BJ (cell line): ENCODE measurements at regions not wholly inside any gene's neighbourhood (a gene's known extent, or its start where the extent isn't known, plus 50 kb on each side); places are given as distances from the start of the nearest gene placed in this dataset.

Experiments used
- CTCF ChIA-PET: fragments of 350-600 bp; formaldehyde crosslinking; extraction: SDS; loops from one replicate; lab custom pipeline; 2021; ENCODE audit warnings: antibody characterized with exemption, inconsistent platforms; lab: Yijun Ruan, JAX
- POLR2A ChIA-PET: fragments of 300-600 bp; sonication (Branson Sonifier 250); formaldehyde crosslinking; extraction: SDS; loops from one replicate; lab custom pipeline; 2021; ENCODE audit warnings: antibody characterized with exemption; lab: Charles Lee
- DNase-seq: peaks from one replicate; pipeline ENCODE4 v3.0.0-alpha.2; 2011; ENCODE audit warnings: low read depth
- H3K27me3 ChIP-seq: 2 replicates; pipeline ENCODE4 v1.6.0; 2011; ENCODE audit warnings: low read length; ENCODE audit not compliant: control insufficient read depth, insufficient read depth
- H3K36me3 ChIP-seq: 2 replicates; pipeline ENCODE4 v1.5.1; 2011; ENCODE audit warnings: low read length; ENCODE audit not compliant: control insufficient read depth, insufficient read depth
- H3K4me3 ChIP-seq: 2 replicates; pipeline ENCODE4 v1.5.1; 2011; ENCODE audit warnings: low read depth, mild to moderate bottlenecking, control low read depth, low read length
- CTCF ChIP-seq: IDR thresholded peaks from 2 replicates; pipeline ENCODE4 v1.5.1; 2011; ENCODE audit warnings: low read depth, mild to moderate bottlenecking, control low read depth, inconsistent platforms, low read length, moderate library complexity; ENCODE audit not compliant: insufficient read depth

GRCh38 chr20:6678101-6678500 lies 89.4 kb upstream of the BMP2 start:
- DNase-seq: no peak
- H3K27me3 ChIP-seq: no peaks in the 10 kb centered on the region
- no peak overlapping the region for H3K4me3 ChIP-seq
- TF ChIP-seq CTCF: no peak
- ChIA-PET POLR2A (no interaction called here), CTCF (interaction anchor here (1.3 kb wide), 1 partner anchor 23 kb away, joined by 3 read pairs; no protein-coding TSS in a partner anchor)
- H3K36me3 ChIP-seq: no peaks in the 10 kb centered on the region

GRCh38 chr20:6674831-6675230 lies 92.7 kb upstream of the BMP2 start:
- Histone ChIP-seq H3K36me3 (no peaks in the 10 kb centered on the region), H3K27me3 (no peaks in the 10 kb centered on the region; the same call in 1 of the 2 replicates), H3K4me3 (no peak overlapping the region)
- ChIA-PET CTCF (no interaction called here), POLR2A (no interaction called here)
- no peak for DNase-seq
- TF ChIP-seq CTCF: no peak

GRCh38 chr20:6673071-6673470 lies 94.4 kb upstream of the BMP2 start:
- CTCF ChIA-PET: no interaction called here
- TF ChIP-seq CTCF: no peak
- POLR2A ChIA-PET: no interaction called here
- Histone ChIP-seq H3K27me3 (no peaks in the 10 kb centered on the region; the same call in 1 of the 2 replicates), H3K4me3 (no peak overlapping the region), H3K36me3 (no peaks in the 10 kb centered on the region)
- DNase-seq: no peak

GRCh38 chr20:6671829-6672228 lies 95.7 kb upstream of the BMP2 start:
- no peaks in the 10 kb centered on the region for H3K36me3 ChIP-seq
- ChIA-PET CTCF (no interaction called here), POLR2A (no interaction called here)
- no peak overlapping the region for H3K4me3 ChIP-seq
- H3K27me3 ChIP-seq: no peaks in the 10 kb centered on the region; the same call in 1 of the 2 replicates
- DNase-seq: no peak
- no peak for TF ChIP-seq CTCF

GRCh38 chr20:6668546-6668945 lies 98.9 kb upstream of the BMP2 start:
- no peak for DNase-seq
- CTCF ChIA-PET: no interaction called here
- TF ChIP-seq CTCF: no peak
- Histone ChIP-seq H3K4me3 (no peak overlapping the region), H3K36me3 (no peaks in the 10 kb centered on the region), H3K27me3 (no peaks in the 10 kb centered on the region; the same call in 1 of the 2 replicates)
- POLR2A ChIA-PET: no interaction called here
